Neural progenitor cell (in vitro differentiated cells): ENCODE measurements at regions not wholly inside any gene's neighbourhood (a gene's known extent, or its start where the extent isn't known, plus 50 kb on each side); places are given as distances from the start of the nearest gene placed in this dataset.

ENCODE experiments used
- DNase-seq: peaks from one replicate; pipeline ENCODE4 v3.0.0-alpha.2; 2016; ENCODE audit warnings: low spot score
- H2AFZ ChIP-seq: fragments of 200-600 bp; sonication (generic); replicated peaks from 2 replicates; pipeline ENCODE4 v1.6.1; 2016; ENCODE audit warnings: antibody characterized with exemption
- H3F3A ChIP-seq: fragments of 200-600 bp; sonication (generic); 2 replicates; pipeline ENCODE4 v1.6.1; 2016; ENCODE audit warnings: antibody characterized with exemption, low read depth
- H3K27ac ChIP-seq: fragments of 200-600 bp; sonication (generic); 2 replicates; pipeline ENCODE4 v1.5.1; 2016; ENCODE audit warnings: mild to moderate bottlenecking
- H3K27me3 ChIP-seq: fragments of 200-600 bp; sonication (generic); 2 replicates; pipeline ENCODE4 v1.6.1; 2016; ENCODE audit warnings: mild to moderate bottlenecking, moderate library complexity
- H3K36me3 ChIP-seq: fragments of 200-600 bp; sonication (generic); 2 replicates; pipeline ENCODE4 v1.5.1; 2016
- H3K4me1 ChIP-seq: fragments of 200-600 bp; sonication (generic); 2 replicates; pipeline ENCODE4 v1.6.1; 2016; ENCODE audit warnings: mixed run types
- H3K4me2 ChIP-seq: fragments of 200-600 bp; sonication (generic); 2 replicates; pipeline ENCODE4 v1.6.1; 2016
- H3K4me3 ChIP-seq: fragments of 200-600 bp; sonication (generic); 2 replicates; pipeline ENCODE4 v1.5.1; 2016
- H3K79me2 ChIP-seq: fragments of 200-600 bp; sonication (generic); 2 replicates; pipeline ENCODE4 v1.6.1; 2016; ENCODE audit warnings: low read depth
- H3K9ac ChIP-seq: fragments of 200-600 bp; sonication (generic); 2 replicates; pipeline ENCODE4 v1.6.1; 2016
- H3K9me3 ChIP-seq: fragments of 200-600 bp; sonication (generic); 2 replicates; pipeline ENCODE4 v1.5.1; 2016; ENCODE audit warnings: low read depth
- H4K20me1 ChIP-seq: fragments of 200-600 bp; sonication (generic); 2 replicates; pipeline ENCODE4 v1.6.1; 2016; ENCODE audit warnings: low read depth
- H3K27ac Mint-ChIP-seq: 3 replicates; pipeline ENCODE4 v1.8.0; 2021; ENCODE audit warnings: mixed read lengths
- H3K27me3 Mint-ChIP-seq: 2 replicates; pipeline ENCODE4 v1.8.0; 2022; ENCODE audit warnings: low read depth, mild to moderate bottlenecking, inconsistent platforms, moderate library complexity, mixed read lengths; ENCODE audit not compliant: insufficient read depth
- H3K36me3 Mint-ChIP-seq: 3 replicates; pipeline ENCODE4 v1.8.0; 2021; ENCODE audit warnings: mixed read lengths
- H3K4me1 Mint-ChIP-seq: 3 replicates; pipeline ENCODE4 v1.8.0; 2021; ENCODE audit warnings: mixed read lengths
- H3K4me3 Mint-ChIP-seq: 3 replicates; pipeline ENCODE4 v1.8.0; 2021; ENCODE audit warnings: mild to moderate bottlenecking, moderate library complexity, mixed read lengths
- H3K9me3 Mint-ChIP-seq: 3 replicates; pipeline ENCODE4 v1.8.0; 2020; ENCODE audit warnings: mixed read lengths
- EZH2 ChIP-seq: fragments of 200-600 bp; sonication (generic); IDR thresholded peaks from 2 replicates; pipeline ENCODE4 v1.6.1; 2017; ENCODE audit warnings: antibody characterized with exemption, mild to moderate bottlenecking, moderate library complexity
- EZH2phosphoT487 ChIP-seq: fragments of 200-600 bp; sonication (generic); IDR thresholded peaks from 2 replicates; pipeline ENCODE4 v1.6.1; 2017; ENCODE audit warnings: antibody characterized with exemption
- TF ChIP-seq, protein P1 (sequence below): fragments of 200-600 bp; sonication (generic); IDR thresholded peaks from 2 replicates; pipeline ENCODE4 v1.5.1; 2017; ENCODE audit warnings: antibody characterized with exemption, mild to moderate bottlenecking

DNA sequence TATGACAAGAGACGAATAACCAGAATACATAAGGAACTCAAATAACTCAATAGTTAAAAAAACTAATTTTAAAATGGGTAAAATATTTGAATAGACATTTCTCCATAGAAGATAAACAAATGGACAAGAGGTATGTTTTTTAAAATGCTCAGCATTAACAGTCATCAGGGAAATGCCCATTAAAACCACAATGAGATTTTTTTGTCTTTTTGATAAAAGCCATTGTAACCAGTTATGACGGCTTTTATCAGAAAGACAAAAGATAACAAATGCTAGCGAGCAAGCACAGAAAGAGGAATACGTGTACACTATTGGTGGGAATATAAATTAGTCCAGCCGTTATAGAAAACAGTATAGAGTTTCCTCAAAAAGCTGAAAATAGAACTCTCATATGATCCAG is 388.2 kb upstream of the INTU start:
- no peaks in the 10 kb centered on the region for H3K27me3 Mint-ChIP-seq
- H3K9me3 Mint-ChIP-seq = no peaks in the 10 kb centered on the region
- TF ChIP-seq, protein P1, sequence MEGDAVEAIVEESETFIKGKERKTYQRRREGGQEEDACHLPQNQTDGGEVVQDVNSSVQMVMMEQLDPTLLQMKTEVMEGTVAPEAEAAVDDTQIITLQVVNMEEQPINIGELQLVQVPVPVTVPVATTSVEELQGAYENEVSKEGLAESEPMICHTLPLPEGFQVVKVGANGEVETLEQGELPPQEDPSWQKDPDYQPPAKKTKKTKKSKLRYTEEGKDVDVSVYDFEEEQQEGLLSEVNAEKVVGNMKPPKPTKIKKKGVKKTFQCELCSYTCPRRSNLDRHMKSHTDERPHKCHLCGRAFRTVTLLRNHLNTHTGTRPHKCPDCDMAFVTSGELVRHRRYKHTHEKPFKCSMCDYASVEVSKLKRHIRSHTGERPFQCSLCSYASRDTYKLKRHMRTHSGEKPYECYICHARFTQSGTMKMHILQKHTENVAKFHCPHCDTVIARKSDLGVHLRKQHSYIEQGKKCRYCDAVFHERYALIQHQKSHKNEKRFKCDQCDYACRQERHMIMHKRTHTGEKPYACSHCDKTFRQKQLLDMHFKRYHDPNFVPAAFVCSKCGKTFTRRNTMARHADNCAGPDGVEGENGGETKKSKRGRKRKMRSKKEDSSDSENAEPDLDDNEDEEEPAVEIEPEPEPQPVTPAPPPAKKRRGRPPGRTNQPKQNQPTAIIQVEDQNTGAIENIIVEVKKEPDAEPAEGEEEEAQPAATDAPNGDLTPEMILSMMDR = no peak
- no peak for TF ChIP-seq EZH2phosphoT487
- no peaks in the 10 kb centered on the region for H3F3A ChIP-seq
- no peaks in the 10 kb centered on the region for H3K79me2 ChIP-seq
- no peak for DNase-seq
- no peaks in the 10 kb centered on the region for H3K27me3 ChIP-seq
- H3K9ac ChIP-seq = no peak overlapping the region
- H3K4me3 Mint-ChIP-seq = no peak overlapping the region
- H3K27ac ChIP-seq = no peak overlapping the region
- no peak overlapping the region for H2AFZ ChIP-seq
- no peaks in the 10 kb centered on the region for H3K36me3 ChIP-seq
- H3K9me3 ChIP-seq = no peaks in the 10 kb centered on the region
- H3K4me1 Mint-ChIP-seq = no peaks in the 10 kb centered on the region
- H3K27ac Mint-ChIP-seq = no peak overlapping the region
- no peak overlapping the region for H3K4me3 ChIP-seq
- no peaks in the 10 kb centered on the region for H4K20me1 ChIP-seq
- H3K4me1 ChIP-seq = no peaks in the 10 kb centered on the region
- no peak overlapping the region for H3K4me2 ChIP-seq
- H3K36me3 Mint-ChIP-seq = no peaks in the 10 kb centered on the region

DNA sequence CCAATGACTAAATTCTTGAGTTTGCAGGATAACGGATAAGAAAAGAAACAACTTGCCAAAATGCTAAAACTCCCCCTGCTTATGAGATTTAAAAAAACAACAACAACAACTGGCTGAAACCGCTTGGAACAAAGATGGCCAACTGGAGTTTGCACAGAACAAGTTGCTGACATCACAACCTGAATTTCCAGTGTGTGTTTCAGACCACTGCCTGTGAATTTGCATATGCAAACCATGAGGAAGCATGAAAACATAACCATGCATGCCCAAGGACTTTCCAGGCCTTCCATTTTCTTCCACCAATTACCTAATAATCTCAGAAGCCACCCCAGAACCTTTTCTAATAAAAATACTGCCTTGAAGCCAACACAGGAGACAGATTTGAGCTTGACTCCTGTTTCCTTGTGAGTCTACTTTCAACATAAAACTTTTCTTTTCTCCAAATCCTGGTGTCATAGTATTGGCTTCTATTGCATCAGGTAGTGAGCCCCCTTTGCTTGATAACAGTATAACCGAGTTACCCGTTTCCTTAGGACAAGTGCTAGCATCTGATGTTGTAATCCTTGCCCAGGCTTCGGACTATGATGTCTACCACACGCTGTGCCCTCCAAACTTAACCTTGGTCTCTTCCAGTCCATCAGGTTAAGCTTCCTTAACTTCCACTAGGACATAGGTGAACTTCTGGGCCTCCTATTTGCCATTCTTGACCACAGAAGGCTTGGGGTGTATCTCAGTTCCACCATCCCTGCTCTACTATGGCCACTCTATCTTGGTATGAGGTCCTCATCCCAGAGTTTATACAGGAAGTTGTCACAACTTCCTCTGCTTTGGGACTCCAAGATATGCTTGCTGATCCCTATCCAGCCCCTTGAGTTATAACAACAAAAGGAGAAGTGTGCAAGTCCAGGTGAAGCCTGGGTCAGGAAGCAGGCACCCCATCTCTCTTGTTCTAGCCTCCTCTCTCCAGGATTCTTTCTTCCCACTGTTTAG is 385.5 kb upstream of the INTU start:
- H3K4me1 Mint-ChIP-seq = no peaks in the 10 kb centered on the region
- H3K36me3 ChIP-seq = no peaks in the 10 kb centered on the region
- H3K9ac ChIP-seq = no peak overlapping the region
- no peak overlapping the region for H3K4me3 Mint-ChIP-seq
- H3K36me3 Mint-ChIP-seq = no peaks in the 10 kb centered on the region
- no peaks in the 10 kb centered on the region for H3K27me3 ChIP-seq
- H3K9me3 ChIP-seq = no peaks in the 10 kb centered on the region
- H3K9me3 Mint-ChIP-seq = no peaks in the 10 kb centered on the region
- H3K4me1 ChIP-seq = no peaks in the 10 kb centered on the region
- TF ChIP-seq EZH2 (no peak), EZH2phosphoT487 (no peak)
- TF ChIP-seq, protein P1 = no peak
- no peak overlapping the region for H3K4me2 ChIP-seq
- no peak overlapping the region for H3K27ac Mint-ChIP-seq
- H3K27ac ChIP-seq = no peak overlapping the region
- no peak for DNase-seq
- no peak overlapping the region for H3K4me3 ChIP-seq
- H3K27me3 Mint-ChIP-seq = no peaks in the 10 kb centered on the region
- H3F3A ChIP-seq = no peaks in the 10 kb centered on the region
- no peak overlapping the region for H2AFZ ChIP-seq
- H3K79me2 ChIP-seq = no peaks in the 10 kb centered on the region
- no peaks in the 10 kb centered on the region for H4K20me1 ChIP-seq

DNA sequence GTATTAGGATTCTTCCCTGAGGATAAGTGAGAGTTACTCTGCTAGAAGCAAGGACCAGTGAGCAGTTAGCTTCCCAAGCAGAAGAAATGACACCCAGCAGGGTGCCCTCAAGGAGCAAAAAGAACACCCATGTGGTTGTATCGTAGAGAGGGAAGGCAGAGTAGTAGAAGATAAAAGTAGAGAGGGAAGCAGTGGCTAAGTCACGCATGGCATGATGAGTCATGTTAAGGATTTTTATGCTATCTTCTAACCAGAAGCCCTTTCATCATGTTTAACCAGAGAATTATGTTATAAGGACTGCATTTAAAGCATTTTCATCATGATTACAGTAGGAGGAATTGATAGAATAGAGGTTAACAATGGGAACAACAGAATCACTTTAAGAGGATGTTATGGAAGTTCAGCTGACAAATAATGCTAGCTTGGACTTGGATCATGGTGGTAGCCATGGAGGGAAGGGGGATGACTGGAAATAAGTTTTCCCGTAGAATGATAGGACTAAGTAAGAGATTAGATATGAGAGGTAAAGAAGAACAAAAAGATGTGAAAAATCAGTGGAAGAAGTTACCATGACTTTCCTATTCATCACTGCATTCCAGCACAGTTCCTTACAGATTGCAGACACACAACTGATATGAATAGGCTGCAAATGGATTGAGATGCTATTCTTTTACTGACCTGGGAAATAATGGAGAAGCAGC is 383.5 kb upstream of the INTU start:
- H3K9me3 ChIP-seq = no peaks in the 10 kb centered on the region
- H4K20me1 ChIP-seq = no peaks in the 10 kb centered on the region
- Mint-ChIP-seq H3K36me3 (no peaks in the 10 kb centered on the region), H3K4me1 (no peaks in the 10 kb centered on the region), H3K9me3 (no peaks in the 10 kb centered on the region), H3K27ac (no peak overlapping the region), H3K27me3 (no peaks in the 10 kb centered on the region), H3K4me3 (no peak overlapping the region)
- H3K4me2 ChIP-seq = no peak overlapping the region
- H3K9ac ChIP-seq = no peak overlapping the region
- H2AFZ ChIP-seq = no peak overlapping the region
- no peak for DNase-seq
- no peak overlapping the region for H3K4me3 ChIP-seq
- no peak overlapping the region for H3K27ac ChIP-seq
- no peaks in the 10 kb centered on the region for H3K79me2 ChIP-seq
- no peaks in the 10 kb centered on the region for H3K27me3 ChIP-seq
- H3K36me3 ChIP-seq = no peaks in the 10 kb centered on the region
- TF ChIP-seq EZH2 (no peak), EZH2phosphoT487 (no peak)
- TF ChIP-seq, protein P1 = no peak
- no peaks in the 10 kb centered on the region for H3F3A ChIP-seq
- no peaks in the 10 kb centered on the region for H3K4me1 ChIP-seq
